ENCODE measurements at regions not wholly inside any gene's neighbourhood (a gene's known extent, or its start where the extent isn't known, plus 50 kb on each side); places are given as distances from the start of the nearest gene placed in this dataset.

DNA sequence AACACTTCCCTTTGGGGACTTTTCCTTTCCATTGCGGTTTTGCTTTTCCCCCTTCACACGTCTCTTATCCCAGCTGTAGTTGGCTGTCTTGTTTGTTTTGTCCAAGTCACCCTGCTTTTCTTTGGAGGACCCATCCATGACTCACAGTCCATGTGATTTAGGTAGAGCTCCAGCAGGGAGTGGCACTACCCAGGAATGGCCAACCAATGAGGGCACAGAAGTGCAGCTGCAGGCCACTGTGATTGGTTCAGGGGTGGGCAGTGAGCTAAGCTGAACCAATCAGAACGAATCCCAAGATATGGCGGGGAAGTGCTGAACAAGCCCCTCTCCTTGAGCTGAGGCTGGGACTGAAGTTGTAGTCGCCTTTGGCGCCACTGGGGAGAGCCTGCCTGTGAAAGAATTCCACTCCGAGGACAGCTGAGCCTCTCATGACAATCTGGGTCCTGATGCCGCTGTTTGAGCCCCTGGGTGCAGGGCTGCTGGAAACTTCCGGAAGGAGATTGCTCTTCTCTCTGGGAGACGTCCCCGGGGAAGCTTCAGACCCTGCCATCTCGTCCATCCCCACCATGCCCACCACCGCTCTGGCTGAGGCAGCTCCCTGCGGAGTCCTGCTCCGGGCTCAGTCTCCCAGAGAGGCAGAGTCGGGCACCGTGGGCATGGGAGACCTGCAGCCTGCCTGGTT lies 62.9 kb upstream of the URI1 start:
- Histone ChIP-seq H2AK5ac (ENCODE audit: low read length) (no peak overlapping the region), H3K4ac (ENCODE audit: low read depth, low read length) (no peak overlapping the region), H3K4me1 (ENCODE audit: control insufficient read depth in 1 of 2, insufficient read depth in 2 of 2, low read length in 2 of 2) (no peaks in the 10 kb centered on the region), H3K36me3 (ENCODE audit: control insufficient read depth in 1 of 2, insufficient read depth in 2 of 2, low read length in 2 of 2) (no peaks in the 10 kb centered on the region), H3K79me2 (ENCODE audit: control insufficient read depth, insufficient read depth, low read length, poor library complexity) (no peaks in the 10 kb centered on the region), H3K9me3 (ENCODE audit: insufficient read depth, low read depth, low read length) (no peaks in the 10 kb centered on the region), H4K8ac (ENCODE audit: low read depth, low read length) (no peak overlapping the region), H3K18ac (ENCODE audit: low read length) (no peak overlapping the region), H3K79me1 (ENCODE audit: low read length) (no peaks in the 10 kb centered on the region), H3K23ac (ENCODE audit: low read length) (no peak overlapping the region), H2BK12ac (ENCODE audit: low read length) (no peak overlapping the region), H3K4me2 (ENCODE audit: low read length) (no peak overlapping the region), H3K4me3 (ENCODE audit: low read depth, low read length) (peak overlapping the region; percentile 34), H2BK5ac (ENCODE audit: low read depth, low read length, poor library complexity) (no peak overlapping the region), H2AFZ (ENCODE audit: insufficient read depth, low read length, poor library complexity) (no peak overlapping the region), H3K27me3 (ENCODE audit: insufficient read depth, low read length) (no peaks in the 10 kb centered on the region), H3K9ac (ENCODE audit: low read length) (no peak overlapping the region), H4K91ac (ENCODE audit: low read depth, low read length) (no peak overlapping the region), H3K27ac (ENCODE audit: low read depth, low read length) (no peak overlapping the region), H4K12ac (ENCODE audit: low read depth, low read length) (no peak overlapping the region), H2BK120ac (ENCODE audit: insufficient read depth, low read length, poor library complexity) (no peak overlapping the region), H3K14ac (ENCODE audit: low read length) (no peak overlapping the region)
- WGBS (ENCODE audit: extremely low coverage, insufficient coverage, insufficient read length), result no CpG with 5 or more reads among the region's 17 CpGs
- peak in 1 of 2 donors; percentile 33 for DNase-seq

DNA sequence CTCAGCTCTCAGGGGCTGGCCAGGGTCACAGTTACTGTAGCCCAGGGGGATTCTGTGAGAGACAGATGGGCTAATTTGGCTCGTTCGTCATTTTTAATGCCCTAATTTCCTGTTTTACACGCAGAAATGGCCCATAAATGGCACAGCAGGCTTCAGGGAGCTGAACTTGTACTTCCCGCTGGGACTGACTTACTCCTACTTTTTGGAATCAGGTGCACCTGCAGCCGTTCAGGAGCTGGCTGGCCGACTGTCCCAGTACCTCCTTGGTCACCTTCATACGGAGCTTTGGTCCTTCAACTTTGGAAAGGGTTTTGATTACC lies 62.4 kb upstream of the URI1 start:
- no peak overlapping the region for H2AFZ ChIP-seq (ENCODE audit: insufficient read depth, low read length, poor library complexity)
- H3K9me3 ChIP-seq (ENCODE audit: insufficient read depth, low read depth, low read length), result no peaks in the 10 kb centered on the region
- no peak overlapping the region for H3K23ac ChIP-seq (ENCODE audit: low read length)
- no peak overlapping the region for H4K12ac ChIP-seq (ENCODE audit: low read depth, low read length)
- DNase-seq, result no peak
- H3K79me2 ChIP-seq (ENCODE audit: control insufficient read depth, insufficient read depth, low read length, poor library complexity), result no peaks in the 10 kb centered on the region
- H3K18ac ChIP-seq (ENCODE audit: low read length), result no peak overlapping the region
- H3K4me2 ChIP-seq (ENCODE audit: low read length), result no peak overlapping the region
- H3K79me1 ChIP-seq (ENCODE audit: low read length), result no peaks in the 10 kb centered on the region
- H3K27ac ChIP-seq (ENCODE audit: low read depth, low read length), result no peak overlapping the region
- no peaks in the 10 kb centered on the region for H3K36me3 ChIP-seq (ENCODE audit: control insufficient read depth in 1 of 2, insufficient read depth in 2 of 2, low read length in 2 of 2)
- no peaks in the 10 kb centered on the region for H3K27me3 ChIP-seq (ENCODE audit: insufficient read depth, low read length)
- H2BK5ac ChIP-seq (ENCODE audit: low read depth, low read length, poor library complexity), result no peak overlapping the region
- H2BK120ac ChIP-seq (ENCODE audit: insufficient read depth, low read length, poor library complexity), result no peak overlapping the region
- no peak overlapping the region for H2AK5ac ChIP-seq (ENCODE audit: low read length)
- H3K14ac ChIP-seq (ENCODE audit: low read length), result no peak overlapping the region
- H3K4ac ChIP-seq (ENCODE audit: low read depth, low read length), result no peak overlapping the region
- no peak overlapping the region for H4K8ac ChIP-seq (ENCODE audit: low read depth, low read length)
- no peaks in the 10 kb centered on the region for H3K4me1 ChIP-seq (ENCODE audit: control insufficient read depth in 1 of 2, insufficient read depth in 2 of 2, low read length in 2 of 2)
- H3K9ac ChIP-seq (ENCODE audit: low read length), result no peak overlapping the region
- no peak overlapping the region for H3K4me3 ChIP-seq (ENCODE audit: low read depth, low read length)
- no peak overlapping the region for H4K91ac ChIP-seq (ENCODE audit: low read depth, low read length)
- WGBS (ENCODE audit: extremely low coverage, insufficient coverage, insufficient read length), result no CpG with 5 or more reads among the region's 7 CpGs
- H2BK12ac ChIP-seq (ENCODE audit: low read length), result no peak overlapping the region

DNA sequence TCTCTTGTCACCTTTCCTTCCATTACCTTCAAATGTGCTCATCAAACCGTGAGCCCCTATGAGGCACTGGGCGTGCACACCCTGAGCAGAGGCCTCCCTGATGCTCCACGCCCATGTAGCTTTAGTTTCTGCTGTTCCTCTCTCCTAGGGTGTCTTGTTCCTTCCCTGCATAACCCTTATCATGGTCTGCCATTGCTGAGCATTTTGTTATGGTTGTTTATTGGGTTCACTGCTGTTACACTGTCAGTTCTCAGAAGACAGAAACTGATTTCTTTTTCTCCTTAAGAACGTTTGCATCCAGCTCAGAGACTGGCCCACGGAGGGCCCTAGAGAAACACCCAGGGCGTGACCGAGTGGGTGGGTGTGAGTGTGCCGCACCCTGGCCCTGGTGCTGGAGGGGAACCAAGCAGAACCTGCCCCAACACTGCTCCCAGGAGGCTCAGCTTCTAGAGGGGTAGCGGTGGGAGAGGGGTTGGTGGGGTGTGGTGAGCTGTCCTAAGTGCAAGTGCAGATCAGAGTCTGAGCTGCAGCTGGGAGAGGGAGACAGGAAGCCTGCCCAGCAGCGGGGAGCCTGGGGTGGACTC lies 61.4 kb upstream of the URI1 start:
- Histone ChIP-seq H3K4me2 (ENCODE audit: low read length) (no peak overlapping the region), H3K23ac (ENCODE audit: low read length) (no peak overlapping the region), H3K9me3 (ENCODE audit: insufficient read depth, low read depth, low read length) (no peaks in the 10 kb centered on the region), H3K14ac (ENCODE audit: low read length) (no peak overlapping the region), H3K18ac (ENCODE audit: low read length) (no peak overlapping the region), H3K4me1 (ENCODE audit: control insufficient read depth in 1 of 2, insufficient read depth in 2 of 2, low read length in 2 of 2) (no peaks in the 10 kb centered on the region), H3K27me3 (ENCODE audit: insufficient read depth, low read length) (no peaks in the 10 kb centered on the region), H2BK5ac (ENCODE audit: low read depth, low read length, poor library complexity) (no peak overlapping the region), H3K27ac (ENCODE audit: low read depth, low read length) (no peak overlapping the region), H3K36me3 (ENCODE audit: control insufficient read depth in 1 of 2, insufficient read depth in 2 of 2, low read length in 2 of 2) (no peaks in the 10 kb centered on the region), H2BK120ac (ENCODE audit: insufficient read depth, low read length, poor library complexity) (no peak overlapping the region), H2AK5ac (ENCODE audit: low read length) (no peak overlapping the region), H4K8ac (ENCODE audit: low read depth, low read length) (no peak overlapping the region), H3K79me1 (ENCODE audit: low read length) (no peaks in the 10 kb centered on the region), H4K12ac (ENCODE audit: low read depth, low read length) (no peak overlapping the region), H2BK12ac (ENCODE audit: low read length) (no peak overlapping the region), H3K79me2 (ENCODE audit: control insufficient read depth, insufficient read depth, low read length, poor library complexity) (no peaks in the 10 kb centered on the region), H2AFZ (ENCODE audit: insufficient read depth, low read length, poor library complexity) (no peak overlapping the region), H3K9ac (ENCODE audit: low read length) (no peak overlapping the region), H3K4ac (ENCODE audit: low read depth, low read length) (no peak overlapping the region), H4K91ac (ENCODE audit: low read depth, low read length) (no peak overlapping the region), H3K4me3 (ENCODE audit: low read depth, low read length) (no peak overlapping the region)
- DNase-seq, result no peak
- no CpG with 5 or more reads among the region's 10 CpGs for WGBS (ENCODE audit: extremely low coverage, insufficient coverage, insufficient read length)

DNA sequence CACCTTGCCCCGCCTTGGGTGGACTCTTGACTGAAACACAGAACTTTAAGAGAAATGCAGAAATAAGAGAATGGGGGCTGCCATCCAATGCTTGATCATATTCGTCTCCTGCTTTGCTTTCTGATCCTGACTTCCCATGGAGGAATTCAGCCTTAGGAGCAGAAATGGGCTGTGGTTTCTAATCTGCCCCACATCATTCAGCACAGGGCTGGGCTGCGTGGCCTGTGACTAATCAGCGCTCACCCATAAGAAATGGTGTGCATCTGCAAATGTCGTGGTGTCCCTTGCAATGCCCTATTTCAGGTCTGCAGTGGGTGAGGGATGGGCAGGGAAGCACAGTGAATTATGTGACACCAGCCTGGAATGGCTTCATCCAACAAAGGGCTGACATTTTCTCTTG lies 60.7 kb upstream of the URI1 start:
- no CpG with 5 or more reads among the region's 5 CpGs for WGBS (ENCODE audit: extremely low coverage, insufficient coverage, insufficient read length)
- Histone ChIP-seq H2BK5ac (ENCODE audit: low read depth, low read length, poor library complexity) (no peak overlapping the region), H2AFZ (ENCODE audit: insufficient read depth, low read length, poor library complexity) (no peak overlapping the region), H4K91ac (ENCODE audit: low read depth, low read length) (no peak overlapping the region), H3K9me3 (ENCODE audit: insufficient read depth, low read depth, low read length) (no peaks in the 10 kb centered on the region), H3K23ac (ENCODE audit: low read length) (no peak overlapping the region), H3K79me2 (ENCODE audit: control insufficient read depth, insufficient read depth, low read length, poor library complexity) (no peaks in the 10 kb centered on the region), H3K4me2 (ENCODE audit: low read length) (no peak overlapping the region), H3K27me3 (ENCODE audit: insufficient read depth, low read length) (no peaks in the 10 kb centered on the region), H2BK12ac (ENCODE audit: low read length) (no peak overlapping the region), H3K4me1 (ENCODE audit: control insufficient read depth in 1 of 2, insufficient read depth in 2 of 2, low read length in 2 of 2) (no peaks in the 10 kb centered on the region), H3K79me1 (ENCODE audit: low read length) (no peaks in the 10 kb centered on the region), H3K9ac (ENCODE audit: low read length) (no peak overlapping the region), H4K8ac (ENCODE audit: low read depth, low read length) (no peak overlapping the region), H3K14ac (ENCODE audit: low read length) (no peak overlapping the region), H3K36me3 (ENCODE audit: control insufficient read depth in 1 of 2, insufficient read depth in 2 of 2, low read length in 2 of 2) (no peaks in the 10 kb centered on the region), H3K27ac (ENCODE audit: low read depth, low read length) (no peak overlapping the region), H3K4me3 (ENCODE audit: low read depth, low read length) (no peak overlapping the region), H3K4ac (ENCODE audit: low read depth, low read length) (no peak overlapping the region), H2BK120ac (ENCODE audit: insufficient read depth, low read length, poor library complexity) (no peak overlapping the region), H2AK5ac (ENCODE audit: low read length) (no peak overlapping the region), H4K12ac (ENCODE audit: low read depth, low read length) (no peak overlapping the region), H3K18ac (ENCODE audit: low read length) (no peak overlapping the region)
- no peak for DNase-seq
